HG03159 (cell line): ENCODE measurements at regions not wholly inside any gene's neighbourhood (a gene's known extent, or its start where the extent isn't known, plus 50 kb on each side); places are given as distances from the start of the nearest gene placed in this dataset.
"Not testable (repeated sequence)": the region's sequence is repeated elsewhere in the genome, so short reads cannot be mapped to it uniquely, and the experiment has no call there.

ENCODE experiments used
- ATAC-seq: cut with Tn5 transposase; IDR thresholded peaks from one replicate; pipeline ENCODE4 v1.9.1; 2021; ENCODE audit warnings: mild to moderate bottlenecking, moderate library complexity; ENCODE audit not compliant: unreplicated experiment

- ATAC-seq = no peak
Observed at GRCh38 chr3:20668411-20668810, 482.4 kb upstream of the SGO1 start.

- no peak for ATAC-seq
Observed at GRCh38 chr3:20666091-20666490, 480.1 kb upstream of the SGO1 start.

- no peak for ATAC-seq
Observed at GRCh38 chr3:20658491-20658890, 472.5 kb upstream of the SGO1 start.

GRCh38 chr3:20657560-20657959 is 471.6 kb upstream of the SGO1 start:
- no peak for ATAC-seq

GRCh38 chr3:20652231-20652986 is 466.4 kb upstream of the SGO1 start:
- no peak for ATAC-seq

GRCh38 chr3:20648921-20649381 is 462.9 kb upstream of the SGO1 start:
- no peak for ATAC-seq

- no peak for ATAC-seq
Observed at GRCh38 chr3:20648294-20648693, 462.3 kb upstream of the SGO1 start.

GRCh38 chr3:20646425-20646824 is 460.4 kb upstream of the SGO1 start:
- no peak for ATAC-seq

- ATAC-seq = no peak
Observed at GRCh38 chr3:20645340-20645739, 459.3 kb upstream of the SGO1 start.

- no peak for ATAC-seq
Observed at GRCh38 chr3:20637729-20638128, 451.7 kb upstream of the SGO1 start.

- no peak for ATAC-seq
Observed at GRCh38 chr3:20622304-20622703, 436.3 kb upstream of the SGO1 start.

- not testable (repeated sequence) for ATAC-seq
Observed at GRCh38 chr3:20618621-20619020, 432.6 kb upstream of the SGO1 start.

GRCh38 chr3:20618181-20618580 is 432.2 kb upstream of the SGO1 start:
- not testable (repeated sequence) for ATAC-seq

GRCh38 chr3:20615982-20616381 is 430.0 kb upstream of the SGO1 start:
- not testable (repeated sequence) for ATAC-seq

GRCh38 chr3:20608054-20608738 is 422.2 kb upstream of the SGO1 start:
- no peak for ATAC-seq

GRCh38 chr3:20604659-20605058 is 418.7 kb upstream of the SGO1 start:
- ATAC-seq = no peak

- ATAC-seq = no peak
Observed at GRCh38 chr3:20589275-20589674, 403.3 kb upstream of the SGO1 start.

- ATAC-seq = no peak
Observed at GRCh38 chr3:20588781-20589180, 402.8 kb upstream of the SGO1 start.

GRCh38 chr3:20583648-20584047 is 397.6 kb upstream of the SGO1 start:
- ATAC-seq = no peak

- no peak for ATAC-seq
Observed at GRCh38 chr3:20576228-20576627, 390.2 kb upstream of the SGO1 start.

- ATAC-seq = no peak
Observed at GRCh38 chr3:20575146-20575545, 389.1 kb upstream of the SGO1 start.

- no peak for ATAC-seq
Observed at GRCh38 chr3:20574746-20575145, 388.7 kb upstream of the SGO1 start.
